C1 segment of cervical spinal cord (tissue), 14 donors: ENCODE measurements at regions not wholly inside any gene's neighbourhood (a gene's known extent, or its start where the extent isn't known, plus 50 kb on each side); places are given as distances from the start of the nearest gene placed in this dataset.

Experiments
- DNase-seq, 14 donors: peaks; one replicate each; lab custom pipeline; 2025; lab: John Stamatoyannopoulos, UW

DNA sequence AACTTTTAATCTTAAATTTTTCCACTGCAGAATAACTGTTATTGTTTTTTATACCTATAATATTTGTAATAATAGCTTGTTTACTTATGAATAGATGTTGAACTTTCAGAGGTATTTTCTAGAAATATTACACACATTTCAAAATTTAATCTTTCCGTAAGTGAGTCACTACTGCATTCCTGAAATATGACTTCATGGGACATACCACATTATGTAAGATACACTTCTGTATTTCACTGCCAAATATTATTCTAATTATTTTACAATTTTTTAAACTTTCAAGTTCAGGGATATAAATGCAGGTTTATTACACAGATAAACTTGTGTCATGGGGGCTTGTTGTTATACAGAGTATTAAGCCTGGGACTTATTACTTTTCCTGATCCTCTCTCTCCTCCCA, 2220.5 kb downstream of the NCAM2 start:
- no peak for DNase-seq

GRCh38 chr21:23217597-23217996, 2219.4 kb downstream of the NCAM2 start:
- DNase-seq = no peak

GRCh38 chr21:23215261-23215660, 2217.1 kb downstream of the NCAM2 start:
- DNase-seq = no peak
